ENCODE measurements at regions not wholly inside any gene's neighbourhood (a gene's known extent, or its start where the extent isn't known, plus 50 kb on each side); places are given as distances from the start of the nearest gene placed in this dataset.
"Not testable (repeated sequence)": the region's sequence is repeated elsewhere in the genome, so short reads cannot be mapped to it uniquely, and the experiment has no call there.

DNA sequence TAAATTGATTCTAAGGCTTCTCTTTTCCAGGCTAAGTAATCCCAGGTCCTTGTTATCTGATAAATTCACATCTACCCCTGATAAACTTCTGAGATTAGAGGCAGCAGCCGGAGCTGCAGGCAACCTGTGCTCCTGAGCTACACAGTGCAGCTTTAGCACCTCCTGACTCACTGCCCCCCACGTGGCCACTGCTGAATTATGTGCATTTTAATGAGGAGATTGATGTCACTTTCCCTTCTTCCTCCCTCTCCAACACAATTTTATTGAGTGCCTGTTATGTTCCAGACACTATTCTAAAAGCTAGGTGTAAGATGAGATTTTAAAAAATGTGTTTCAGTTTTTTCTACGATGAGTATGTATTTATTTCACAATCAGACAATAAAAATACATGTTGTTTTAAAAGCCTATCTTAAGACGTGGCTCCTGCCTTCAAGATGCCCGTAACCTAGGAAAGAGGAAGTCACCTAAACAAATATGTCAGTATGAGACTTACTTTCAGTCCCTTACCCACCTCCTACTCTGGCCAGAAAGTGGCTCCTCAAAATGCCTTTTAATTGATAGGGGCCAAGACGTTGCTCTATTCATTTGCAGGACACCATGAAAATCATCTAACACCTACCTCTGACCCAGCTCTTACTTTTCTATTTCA lies 161.5 kb upstream of the PFN2 start:
- intact Hi-C loops (cut with micrococcal nuclease): no loop called here
- H3K9me3 Mint-ChIP-seq: no peaks in the 10 kb centered on the region
- DNase-seq: no peak
- H3K4me1 Mint-ChIP-seq (ENCODE audit: low read depth): no peaks in the 10 kb centered on the region
- peaks cover 8% of the 10 kb centered on the region for H3K27me3 Mint-ChIP-seq (ENCODE audit: low read depth)
- no peak overlapping the region for H3K4me3 Mint-ChIP-seq
- CTCF ChIA-PET: no interaction called here
- no peak overlapping the region for H3K27ac Mint-ChIP-seq
- H3K36me3 Mint-ChIP-seq (ENCODE audit: low read depth): no peaks in the 10 kb centered on the region

GRCh38 chr3:150131663-150132062 lies 161.0 kb upstream of the PFN2 start:
- CTCF ChIA-PET: no interaction called here
- no peak overlapping the region for H3K4me3 Mint-ChIP-seq
- H3K27ac Mint-ChIP-seq: no peak overlapping the region
- no peaks in the 10 kb centered on the region for H3K4me1 Mint-ChIP-seq (ENCODE audit: low read depth)
- DNase-seq: no peak
- intact Hi-C loops (cut with micrococcal nuclease): no loop called here
- H3K36me3 Mint-ChIP-seq (ENCODE audit: low read depth): no peaks in the 10 kb centered on the region
- H3K27me3 Mint-ChIP-seq (ENCODE audit: low read depth): peaks cover 3% of the 10 kb centered on the region
- H3K9me3 Mint-ChIP-seq: no peaks in the 10 kb centered on the region

DNA sequence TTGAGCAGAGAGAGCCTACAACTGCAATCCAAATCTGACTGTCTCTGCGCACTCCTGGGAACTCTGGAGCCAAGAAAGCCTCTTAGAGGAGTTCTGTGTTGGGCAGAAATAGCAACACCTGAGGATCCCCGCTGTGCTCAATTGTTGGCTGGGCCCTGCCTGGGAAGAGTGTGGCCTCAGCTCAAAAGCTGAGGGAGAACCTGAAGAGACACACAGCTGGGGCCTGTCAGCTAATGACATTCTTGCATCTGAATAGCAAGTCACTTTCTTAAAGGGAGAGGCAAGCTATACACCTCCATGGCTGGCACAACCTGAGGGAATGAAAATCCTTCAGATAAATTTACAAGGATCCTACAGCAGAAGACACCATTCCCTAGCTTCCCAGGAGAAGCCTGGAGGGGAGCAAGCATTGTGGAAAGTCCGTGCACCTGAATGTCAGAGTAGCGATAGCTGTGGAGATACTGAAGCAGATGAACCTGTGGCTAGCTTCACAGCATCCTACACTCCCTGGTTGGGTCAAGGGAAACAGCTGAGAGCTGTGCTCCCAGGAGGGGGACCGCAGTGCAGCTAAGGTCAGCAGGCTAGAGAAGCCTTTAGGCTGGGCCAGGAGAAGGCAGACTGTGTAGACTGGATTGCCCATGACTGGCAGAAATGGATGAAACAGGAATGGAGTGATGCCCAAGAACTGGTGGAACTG lies 159.9 kb upstream of the PFN2 start:
- CTCF ChIA-PET: interaction anchor here (0.8 kb wide), 1 partner anchor 288 kb away, joined by 3 read pairs; no protein-coding TSS in a partner anchor
- no peaks in the 10 kb centered on the region for H3K9me3 Mint-ChIP-seq
- H3K27me3 Mint-ChIP-seq (ENCODE audit: low read depth): peaks cover 8% of the 10 kb centered on the region
- H3K27ac Mint-ChIP-seq: no peak overlapping the region
- DNase-seq: no peak
- intact Hi-C loops (cut with micrococcal nuclease): no loop called here
- no peak overlapping the region for H3K4me3 Mint-ChIP-seq
- no peaks in the 10 kb centered on the region for H3K36me3 Mint-ChIP-seq (ENCODE audit: low read depth)
- H3K4me1 Mint-ChIP-seq (ENCODE audit: low read depth): no peaks in the 10 kb centered on the region

GRCh38 chr3:150129166-150129565 lies 158.5 kb upstream of the PFN2 start:
- no peak overlapping the region for H3K27ac Mint-ChIP-seq
- H3K27me3 Mint-ChIP-seq (ENCODE audit: low read depth): peaks cover 8% of the 10 kb centered on the region
- DNase-seq: no peak
- H3K4me1 Mint-ChIP-seq (ENCODE audit: low read depth): no peaks in the 10 kb centered on the region
- H3K36me3 Mint-ChIP-seq (ENCODE audit: low read depth): no peaks in the 10 kb centered on the region
- intact Hi-C loops (cut with micrococcal nuclease): no loop called here
- CTCF ChIA-PET: no interaction called here
- no peaks in the 10 kb centered on the region for H3K9me3 Mint-ChIP-seq
- H3K4me3 Mint-ChIP-seq: no peak overlapping the region

DNA sequence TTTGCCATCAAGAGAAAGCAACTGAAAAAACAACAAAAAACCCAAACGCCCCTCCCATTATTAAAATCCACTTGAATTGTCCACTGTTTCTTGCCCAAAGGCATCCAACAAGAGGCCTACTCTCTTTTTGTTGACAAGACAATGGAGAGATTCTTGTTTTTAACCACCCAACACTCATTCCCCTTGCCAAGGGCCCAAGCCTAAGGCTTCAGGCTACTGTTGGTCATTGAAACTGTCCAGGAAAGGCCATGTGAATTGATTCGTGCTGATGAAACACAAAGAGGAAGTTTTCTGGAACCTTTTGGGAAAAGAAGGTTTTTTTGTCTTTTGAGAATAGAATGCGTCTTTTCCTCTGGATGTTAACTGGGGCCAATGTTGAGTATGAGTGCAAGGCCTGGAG lies 157.4 kb upstream of the PFN2 start:
- no peak for DNase-seq
- H3K27ac Mint-ChIP-seq: no peak overlapping the region
- H3K9me3 Mint-ChIP-seq: no peaks in the 10 kb centered on the region
- peaks cover 8% of the 10 kb centered on the region for H3K27me3 Mint-ChIP-seq (ENCODE audit: low read depth)
- CTCF ChIA-PET: no interaction called here
- no peaks in the 10 kb centered on the region for H3K4me1 Mint-ChIP-seq (ENCODE audit: low read depth)
- intact Hi-C loops (cut with micrococcal nuclease): no loop called here
- no peak overlapping the region for H3K4me3 Mint-ChIP-seq
- no peaks in the 10 kb centered on the region for H3K36me3 Mint-ChIP-seq (ENCODE audit: low read depth)

- no peak for DNase-seq
- no peak overlapping the region for H3K27ac Mint-ChIP-seq
- intact Hi-C loops (cut with micrococcal nuclease): no loop called here
- H3K4me3 Mint-ChIP-seq: no peak overlapping the region
- no peaks in the 10 kb centered on the region for H3K9me3 Mint-ChIP-seq
- no peaks in the 10 kb centered on the region for H3K4me1 Mint-ChIP-seq (ENCODE audit: low read depth)
- CTCF ChIA-PET: interaction anchor here (0.7 to 1.2 kb wide), 2 partner anchors 101 to 160 kb away, joined by 3 read pairs; no protein-coding TSS in a partner anchor
- H3K36me3 Mint-ChIP-seq (ENCODE audit: low read depth): no peaks in the 10 kb centered on the region
- H3K27me3 Mint-ChIP-seq (ENCODE audit: low read depth): peaks cover 8% of the 10 kb centered on the region
Measured at GRCh38 chr3:150127011-150127490, 156.4 kb upstream of the PFN2 start.

DNA sequence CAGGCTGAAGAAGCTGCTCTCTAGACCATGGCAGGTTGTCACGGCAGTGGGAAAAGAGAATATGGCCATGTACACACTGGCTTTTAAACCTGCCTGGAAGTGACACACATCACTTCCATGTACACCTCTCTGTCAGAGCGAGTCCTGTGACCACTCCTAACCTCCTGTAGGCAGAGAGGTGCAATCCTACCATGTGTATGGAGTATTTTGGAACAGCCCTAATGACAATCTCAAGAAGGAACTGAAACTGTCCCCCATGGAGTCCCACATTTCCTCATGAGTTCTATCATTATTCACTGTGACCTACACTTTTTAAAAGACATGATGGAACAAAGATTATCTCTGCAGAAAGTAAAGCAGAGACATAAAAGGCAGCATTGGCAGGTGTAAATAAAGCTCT lies 153.4 kb upstream of the PFN2 start:
- no peak overlapping the region for H3K27ac Mint-ChIP-seq
- H3K27me3 Mint-ChIP-seq (ENCODE audit: low read depth): peaks cover 13% of the 10 kb centered on the region
- no peaks in the 10 kb centered on the region for H3K4me1 Mint-ChIP-seq (ENCODE audit: low read depth)
- H3K9me3 Mint-ChIP-seq: no peaks in the 10 kb centered on the region
- no peak overlapping the region for H3K4me3 Mint-ChIP-seq
- CTCF ChIA-PET: no interaction called here
- H3K36me3 Mint-ChIP-seq (ENCODE audit: low read depth): no peaks in the 10 kb centered on the region
- intact Hi-C loops (cut with micrococcal nuclease): no loop called here
- no peak for DNase-seq

DNA sequence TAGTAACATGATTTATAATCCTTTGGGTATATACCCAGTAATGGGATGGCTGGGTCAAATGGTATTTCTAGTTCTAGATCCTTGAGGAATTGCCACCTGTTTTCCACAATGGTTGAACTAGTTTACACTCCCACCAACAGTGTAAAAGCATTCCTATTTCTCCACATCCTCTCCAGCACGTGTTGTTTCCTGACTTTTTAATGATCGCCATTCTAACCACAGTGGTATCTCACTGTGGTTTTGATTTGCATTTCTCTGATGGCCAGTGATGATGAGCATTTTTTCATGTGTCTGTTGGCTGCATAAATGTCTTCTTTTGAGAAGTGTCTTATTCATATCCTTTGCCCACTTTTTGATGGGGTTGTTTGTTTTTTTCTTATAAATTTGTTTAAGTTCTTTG lies 152.6 kb upstream of the PFN2 start:
- H3K9me3 Mint-ChIP-seq; H3K4me3 Mint-ChIP-seq; intact Hi-C loops (cut with micrococcal nuclease): not testable (repeated sequence)

GRCh38 chr3:150118219-150118618 lies 147.5 kb upstream of the PFN2 start:
- Mint-ChIP-seq H3K27me3 (ENCODE audit: low read depth) (peaks cover 18% of the 10 kb centered on the region), H3K4me1 (ENCODE audit: low read depth) (peaks cover 5% of the 10 kb centered on the region), H3K9me3 (no peaks in the 10 kb centered on the region), H3K27ac (no peak overlapping the region), H3K4me3 (no peak overlapping the region), H3K36me3 (ENCODE audit: low read depth) (no peaks in the 10 kb centered on the region)
- CTCF ChIA-PET: no interaction called here
- DNase-seq: no peak
- intact Hi-C loops (cut with micrococcal nuclease): no loop called here

More for the DNA sequence above, 152.6 kb upstream of the PFN2 start:
- H3K27ac Mint-ChIP-seq; H3K4me1 Mint-ChIP-seq (ENCODE audit: low read depth); H3K36me3 Mint-ChIP-seq (ENCODE audit: low read depth); CTCF ChIA-PET; DNase-seq: not testable (repeated sequence)
- H3K27me3 Mint-ChIP-seq (ENCODE audit: low read depth): peaks cover 13% of the 10 kb centered on the region

- no peaks in the 10 kb centered on the region for H3K36me3 Mint-ChIP-seq (ENCODE audit: low read depth)
- peaks cover 22% of the 10 kb centered on the region for H3K27me3 Mint-ChIP-seq (ENCODE audit: low read depth)
- H3K4me1 Mint-ChIP-seq (ENCODE audit: low read depth): peaks cover 5% of the 10 kb centered on the region
- CTCF ChIA-PET: no interaction called here
- intact Hi-C loops (cut with micrococcal nuclease): no loop called here
- DNase-seq: no peak
- no peaks in the 10 kb centered on the region for H3K9me3 Mint-ChIP-seq
- H3K4me3 Mint-ChIP-seq: no peak overlapping the region
- H3K27ac Mint-ChIP-seq: no peak overlapping the region
Measured at GRCh38 chr3:150117076-150117475, 146.4 kb upstream of the PFN2 start.

GRCh38 chr3:150116196-150116595 lies 145.5 kb upstream of the PFN2 start:
- H3K27ac Mint-ChIP-seq: no peak overlapping the region
- no peak overlapping the region for H3K4me3 Mint-ChIP-seq
- no peaks in the 10 kb centered on the region for H3K9me3 Mint-ChIP-seq
- peaks cover 23% of the 10 kb centered on the region for H3K27me3 Mint-ChIP-seq (ENCODE audit: low read depth)
- no peak for DNase-seq
- CTCF ChIA-PET: no interaction called here
- peaks cover 5% of the 10 kb centered on the region for H3K4me1 Mint-ChIP-seq (ENCODE audit: low read depth)
- intact Hi-C loops (cut with micrococcal nuclease): no loop called here
- no peaks in the 10 kb centered on the region for H3K36me3 Mint-ChIP-seq (ENCODE audit: low read depth)

- no peak for DNase-seq
- CTCF ChIA-PET: no interaction called here
- Mint-ChIP-seq H3K9me3 (no peaks in the 10 kb centered on the region), H3K4me1 (ENCODE audit: low read depth) (peaks cover 5% of the 10 kb centered on the region), H3K4me3 (no peak overlapping the region), H3K27ac (no peak overlapping the region), H3K36me3 (ENCODE audit: low read depth) (no peaks in the 10 kb centered on the region), H3K27me3 (ENCODE audit: low read depth) (peaks cover 17% of the 10 kb centered on the region)
- intact Hi-C loops (cut with micrococcal nuclease): loop anchor here (1.0 kb wide), 1 partner anchor 18 kb away; no protein-coding TSS in a partner anchor
Measured at GRCh38 chr3:150114873-150115540, 144.3 kb upstream of the PFN2 start.

DNA sequence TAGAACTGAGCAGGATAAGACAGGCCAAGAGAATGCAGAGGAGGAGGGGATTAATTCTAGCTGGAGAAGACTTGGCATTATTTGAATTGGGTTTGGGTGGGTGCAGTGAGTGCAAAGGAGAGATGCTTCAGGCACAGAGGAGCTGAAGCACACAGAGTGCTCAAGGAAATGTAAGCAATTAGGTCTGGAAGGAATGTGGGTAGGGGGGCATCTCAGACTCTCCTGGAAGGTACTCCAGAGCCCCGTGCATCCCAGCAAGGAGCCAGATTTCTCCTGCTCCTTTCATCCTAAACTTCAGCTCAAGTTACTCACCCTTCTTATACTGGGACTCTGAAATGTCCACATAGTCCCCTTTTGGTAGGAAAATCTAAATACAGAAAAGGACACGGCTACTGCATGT lies 143.6 kb upstream of the PFN2 start:
- H3K36me3 Mint-ChIP-seq (ENCODE audit: low read depth): no peaks in the 10 kb centered on the region
- CTCF ChIA-PET: no interaction called here
- peaks cover 19% of the 10 kb centered on the region for H3K27me3 Mint-ChIP-seq (ENCODE audit: low read depth)
- DNase-seq: no peak
- no peaks in the 10 kb centered on the region for H3K9me3 Mint-ChIP-seq
- peaks cover 5% of the 10 kb centered on the region for H3K4me1 Mint-ChIP-seq (ENCODE audit: low read depth)
- intact Hi-C loops (cut with micrococcal nuclease): no loop called here
- no peak overlapping the region for H3K4me3 Mint-ChIP-seq
- no peak overlapping the region for H3K27ac Mint-ChIP-seq

Data from activated naive CD4-positive, alpha-beta T cell treated with anti-CD3 and anti-CD28 coated beads for 36 hours (primary cell).